Osteocyte (in vitro differentiated cells): ENCODE measurements at regions not wholly inside any gene's neighbourhood (a gene's known extent, or its start where the extent isn't known, plus 50 kb on each side); places are given as distances from the start of the nearest gene placed in this dataset.

Experiments
- DNase-seq: peaks from one replicate; pipeline ENCODE4 v3.0.0; 2021; ENCODE audit warnings: mixed read lengths; ENCODE audit not compliant: unreplicated experiment; ENCODE audit errors: extremely low spot score
- H3K27ac Mint-ChIP-seq: one replicate; pipeline ENCODE4 v1.8.0; 2021; ENCODE audit warnings: mild to moderate bottlenecking, mixed read lengths; ENCODE audit not compliant: unreplicated experiment
- H3K27me3 Mint-ChIP-seq: one replicate; pipeline ENCODE4 v1.8.0; 2021; ENCODE audit warnings: mixed read lengths; ENCODE audit not compliant: unreplicated experiment
- H3K36me3 Mint-ChIP-seq: one replicate; pipeline ENCODE4 v1.8.0; 2021; ENCODE audit warnings: mixed read lengths; ENCODE audit not compliant: unreplicated experiment
- H3K4me1 Mint-ChIP-seq: one replicate; pipeline ENCODE4 v1.8.0; 2021; ENCODE audit warnings: mixed read lengths; ENCODE audit not compliant: unreplicated experiment
- H3K4me3 Mint-ChIP-seq: one replicate; pipeline ENCODE4 v1.8.0; 2021; ENCODE audit warnings: mild to moderate bottlenecking, moderate library complexity, mixed read lengths; ENCODE audit not compliant: unreplicated experiment
- H3K9me3 Mint-ChIP-seq: one replicate; pipeline ENCODE4 v1.8.0; 2021; ENCODE audit warnings: mixed read lengths; ENCODE audit not compliant: unreplicated experiment
- TF ChIP-seq, protein P1 (sequence below): fragments of 200-600 bp; sonication (generic); IDR thresholded peaks from 2 replicates; pipeline ENCODE4 v1.5.0; 2021; ENCODE audit warnings: antibody characterized with exemption, mild to moderate bottlenecking, moderate library complexity

DNA sequence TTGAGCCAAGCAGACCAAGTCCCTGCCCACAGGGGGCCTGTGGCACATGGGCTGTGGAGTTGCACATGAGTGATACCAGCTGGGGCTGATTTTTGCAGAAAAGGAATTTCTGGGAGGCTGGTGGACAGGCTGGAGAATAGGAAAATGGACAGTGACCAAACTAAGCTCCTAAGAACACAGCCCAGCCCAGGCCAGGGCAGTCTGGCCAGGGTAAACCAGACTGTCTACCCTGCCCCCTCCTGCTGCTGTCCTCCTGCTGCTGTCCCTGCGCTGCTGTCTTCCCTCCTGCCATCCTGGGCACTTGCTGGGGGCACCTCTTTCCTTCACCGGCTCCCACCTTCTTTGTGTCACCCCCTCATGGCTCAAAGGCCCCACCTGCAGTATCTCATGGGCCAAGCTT, 219.2 kb downstream of the ZIC5 start:
- H3K27me3 Mint-ChIP-seq = peaks cover 3% of the 10 kb centered on the region
- H3K27ac Mint-ChIP-seq = no peak overlapping the region
- H3K9me3 Mint-ChIP-seq = no peaks in the 10 kb centered on the region
- no peak for DNase-seq
- no peak overlapping the region for H3K4me3 Mint-ChIP-seq
- TF ChIP-seq, protein P1, sequence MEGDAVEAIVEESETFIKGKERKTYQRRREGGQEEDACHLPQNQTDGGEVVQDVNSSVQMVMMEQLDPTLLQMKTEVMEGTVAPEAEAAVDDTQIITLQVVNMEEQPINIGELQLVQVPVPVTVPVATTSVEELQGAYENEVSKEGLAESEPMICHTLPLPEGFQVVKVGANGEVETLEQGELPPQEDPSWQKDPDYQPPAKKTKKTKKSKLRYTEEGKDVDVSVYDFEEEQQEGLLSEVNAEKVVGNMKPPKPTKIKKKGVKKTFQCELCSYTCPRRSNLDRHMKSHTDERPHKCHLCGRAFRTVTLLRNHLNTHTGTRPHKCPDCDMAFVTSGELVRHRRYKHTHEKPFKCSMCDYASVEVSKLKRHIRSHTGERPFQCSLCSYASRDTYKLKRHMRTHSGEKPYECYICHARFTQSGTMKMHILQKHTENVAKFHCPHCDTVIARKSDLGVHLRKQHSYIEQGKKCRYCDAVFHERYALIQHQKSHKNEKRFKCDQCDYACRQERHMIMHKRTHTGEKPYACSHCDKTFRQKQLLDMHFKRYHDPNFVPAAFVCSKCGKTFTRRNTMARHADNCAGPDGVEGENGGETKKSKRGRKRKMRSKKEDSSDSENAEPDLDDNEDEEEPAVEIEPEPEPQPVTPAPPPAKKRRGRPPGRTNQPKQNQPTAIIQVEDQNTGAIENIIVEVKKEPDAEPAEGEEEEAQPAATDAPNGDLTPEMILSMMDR = no peak
- no peaks in the 10 kb centered on the region for H3K4me1 Mint-ChIP-seq
- H3K36me3 Mint-ChIP-seq = no peaks in the 10 kb centered on the region

DNA sequence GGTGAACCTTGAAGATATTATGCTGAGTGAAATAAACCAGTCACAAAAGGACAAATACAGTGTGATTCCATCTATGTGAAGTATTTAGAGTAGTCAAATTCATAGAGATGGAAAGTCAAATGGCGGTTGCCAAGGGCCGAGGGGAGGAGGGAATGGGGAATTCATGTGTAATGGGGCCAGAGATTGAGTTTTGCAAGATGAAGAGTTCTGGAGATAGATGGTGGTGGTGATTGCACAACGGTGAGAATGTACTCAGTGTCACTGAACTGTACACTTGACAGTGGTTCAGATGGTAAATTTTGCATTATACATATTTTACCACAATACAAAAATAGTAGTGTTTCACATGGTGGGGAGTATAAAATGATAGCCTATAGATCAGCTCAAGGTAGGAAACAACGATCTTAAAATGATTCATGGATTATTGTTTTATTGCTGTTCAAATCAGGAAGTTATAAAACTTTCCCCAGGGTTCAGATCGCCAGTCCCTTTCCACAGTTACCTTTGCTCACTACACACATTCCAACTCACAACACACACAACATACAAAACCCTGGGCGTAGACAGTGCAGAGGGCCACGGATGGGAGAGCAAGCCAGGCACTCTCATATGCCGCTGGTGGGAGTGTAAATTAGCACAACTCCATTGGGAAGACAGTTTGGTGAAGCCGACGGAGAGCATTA, 219.9 kb downstream of the ZIC5 start:
- no peaks in the 10 kb centered on the region for H3K36me3 Mint-ChIP-seq
- no peak for DNase-seq
- no peak overlapping the region for H3K4me3 Mint-ChIP-seq
- TF ChIP-seq, protein P1 = no peak
- peaks cover 9% of the 10 kb centered on the region for H3K27me3 Mint-ChIP-seq
- H3K9me3 Mint-ChIP-seq = no peaks in the 10 kb centered on the region
- H3K4me1 Mint-ChIP-seq = no peaks in the 10 kb centered on the region
- H3K27ac Mint-ChIP-seq = no peak overlapping the region

DNA sequence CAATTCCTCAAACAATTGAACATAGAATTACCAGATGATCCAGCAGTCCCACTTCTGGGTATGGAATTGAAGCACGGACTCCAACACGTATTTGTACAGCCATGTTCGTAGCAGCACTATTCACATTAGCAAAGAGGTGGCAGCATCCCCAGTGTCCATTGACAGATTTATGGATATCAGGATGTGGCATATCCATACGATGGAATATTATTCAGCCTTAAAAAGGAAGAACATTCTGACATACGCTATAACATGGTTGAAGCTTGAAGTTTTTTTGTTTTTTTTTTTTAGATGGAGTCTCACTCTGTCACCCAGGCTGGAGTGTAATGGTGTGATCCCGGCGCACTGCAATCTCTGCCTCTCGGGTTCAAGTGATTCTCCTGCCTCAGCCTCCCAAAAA, 220.6 kb downstream of the ZIC5 start:
- Mint-ChIP-seq H3K9me3 (no peaks in the 10 kb centered on the region), H3K27ac (no peak overlapping the region), H3K27me3 (peaks cover 13% of the 10 kb centered on the region), H3K4me3 (no peak overlapping the region), H3K36me3 (no peaks in the 10 kb centered on the region), H3K4me1 (no peaks in the 10 kb centered on the region)
- TF ChIP-seq, protein P1 = no peak
- no peak for DNase-seq

DNA sequence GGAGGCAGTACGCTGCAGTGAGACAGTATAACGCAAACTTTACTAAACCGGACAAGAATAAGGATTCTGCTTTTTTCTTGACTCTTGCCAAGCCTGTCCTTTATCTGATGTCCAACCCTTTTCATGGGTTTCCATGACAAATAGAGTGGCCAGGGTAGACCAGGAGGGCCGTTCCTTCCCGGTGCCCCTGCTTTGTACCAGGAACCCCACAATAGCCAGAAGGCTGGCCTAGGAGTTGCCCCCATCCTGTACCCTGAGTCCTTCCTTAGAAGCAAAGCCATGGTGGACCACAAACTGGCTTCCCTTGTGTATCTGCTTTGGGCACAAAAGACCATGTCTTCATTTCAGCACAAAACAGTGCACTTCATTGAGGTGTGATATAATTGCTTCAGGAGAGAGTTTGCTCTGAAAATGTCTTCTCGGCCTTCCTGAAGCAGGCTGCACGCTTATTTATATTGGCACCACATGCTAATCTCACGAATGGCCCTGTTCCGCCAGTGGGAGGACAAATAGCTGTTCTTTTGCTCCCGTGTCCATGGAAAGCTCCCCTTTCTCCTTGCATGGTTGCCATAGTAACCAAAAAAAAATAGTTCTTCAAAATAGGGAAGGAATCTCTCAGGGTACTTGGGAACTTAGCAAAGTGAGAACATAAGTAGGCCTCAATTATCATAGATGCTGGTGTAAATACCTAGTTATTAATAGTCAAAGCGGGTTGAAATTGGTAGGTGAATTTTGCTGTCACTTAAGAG, 222.1 kb downstream of the ZIC5 start:
- Mint-ChIP-seq H3K27ac (no peak overlapping the region), H3K27me3 (peaks cover 16% of the 10 kb centered on the region), H3K36me3 (no peaks in the 10 kb centered on the region), H3K4me1 (no peaks in the 10 kb centered on the region), H3K9me3 (no peaks in the 10 kb centered on the region), H3K4me3 (no peak overlapping the region)
- TF ChIP-seq, protein P1 = no peak
- DNase-seq = no peak

DNA sequence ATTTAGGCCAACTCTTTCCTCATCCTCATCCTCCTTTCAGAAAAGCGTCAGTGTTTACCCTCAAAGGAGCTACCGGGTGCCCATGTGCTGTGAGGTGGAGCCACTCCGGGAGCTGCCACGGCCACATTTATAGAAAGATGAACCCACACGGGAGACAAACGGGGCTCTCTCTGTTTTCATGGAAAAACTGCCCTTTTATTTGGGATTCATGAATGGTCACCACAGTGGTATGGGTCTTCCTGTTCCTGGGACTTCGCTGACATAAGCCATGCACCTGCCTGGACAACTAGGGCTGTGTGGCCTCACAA, 224.2 kb downstream of the ZIC5 start:
- Mint-ChIP-seq H3K9me3 (no peaks in the 10 kb centered on the region), H3K27ac (no peak overlapping the region), H3K4me3 (no peak overlapping the region), H3K27me3 (peaks cover 25% of the 10 kb centered on the region), H3K36me3 (no peaks in the 10 kb centered on the region), H3K4me1 (peaks cover 9% of the 10 kb centered on the region)
- TF ChIP-seq, protein P1 = no peak
- DNase-seq = no peak
